CD4-positive, CD25-positive, alpha-beta regulatory T cell (primary cell): ENCODE measurements at regions not wholly inside any gene's neighbourhood (a gene's known extent, or its start where the extent isn't known, plus 50 kb on each side); places are given as distances from the start of the nearest gene placed in this dataset.

Source experiments
- ATAC-seq, 2 donors: fragments of 150-1000 bp; cut with Tn5 transposase; one replicate each; pipeline ENCODE4 v1.10.0; 2021; ENCODE audit warnings: low read depth in 2 of 2, moderate number of reproducible peaks in 2 of 2, moderate library complexity in 1 of 2
- DNase-seq, 3 donors: peaks; one replicate each; pipeline versions ENCODE4 v3.0.0 to v3.0.0-alpha.2; 2012 to 2022; ENCODE audit warnings: mixed read lengths in 1 of 3
- H3K27ac ChIP-seq: one replicate; pipeline ENCODE4 v1.7.0; 2013; ENCODE audit warnings: mild to moderate bottlenecking, low read length; ENCODE audit not compliant: insufficient read depth, poor library complexity, severe bottlenecking
- H3K27me3 ChIP-seq: one replicate; pipeline ENCODE4 v1.7.0; 2013; ENCODE audit warnings: low read length; ENCODE audit not compliant: control insufficient read depth, insufficient read depth
- H3K36me3 ChIP-seq: one replicate; pipeline ENCODE4 v1.7.0; 2013; ENCODE audit warnings: mild to moderate bottlenecking, low read length, moderate library complexity; ENCODE audit not compliant: control insufficient read depth, insufficient read depth
- H3K4me1 ChIP-seq: 2 replicates; pipeline ENCODE4 v1.7.0; 2013; ENCODE audit warnings: mild to moderate bottlenecking, low read length; ENCODE audit not compliant: insufficient read depth, control insufficient read depth, poor library complexity, severe bottlenecking
- H3K4me3 ChIP-seq: one replicate; pipeline ENCODE4 v1.7.0; 2013; ENCODE audit warnings: low read depth, mild to moderate bottlenecking, low read length, moderate library complexity
- H3K9me3 ChIP-seq, 2 experiments: 1 replicate in 1 of 2; 2 replicates in 1 of 2; pipeline ENCODE4 v1.7.0; 2013; ENCODE audit warnings: low read length in 2 of 2, mild to moderate bottlenecking in 1 of 2, moderate library complexity in 1 of 2; ENCODE audit not compliant: control insufficient read depth in 2 of 2
- H3K27ac Mint-ChIP-seq, 3 donors: one replicate each; pipeline ENCODE4 v1.8.0; 2020 to 2022; ENCODE audit warnings: mild to moderate bottlenecking in 3 of 3, mixed read lengths in 3 of 3, moderate library complexity in 2 of 3
- H3K27me3 Mint-ChIP-seq: one replicate; pipeline ENCODE4 v1.8.0; 2022; ENCODE audit warnings: mild to moderate bottlenecking, mixed read lengths
- H3K36me3 Mint-ChIP-seq: one replicate; pipeline ENCODE4 v1.8.0; 2020; ENCODE audit warnings: mixed read lengths
- H3K4me1 Mint-ChIP-seq, 4 donors: one replicate each; pipeline ENCODE4 v1.8.0; 2020 to 2022; ENCODE audit warnings: mixed read lengths in 4 of 4, mild to moderate bottlenecking in 1 of 4
- H3K4me3 Mint-ChIP-seq, 4 donors: one replicate each; pipeline ENCODE4 v1.8.0; 2020 to 2022; ENCODE audit warnings: mild to moderate bottlenecking in 4 of 4, mixed read lengths in 4 of 4, moderate library complexity in 3 of 4
- H3K9me3 Mint-ChIP-seq, 7 donors: one replicate each; pipeline ENCODE4 v1.8.0; 2020 to 2022; ENCODE audit warnings: mixed read lengths in 7 of 7, mild to moderate bottlenecking in 3 of 7, moderate library complexity in 2 of 7

DNA sequence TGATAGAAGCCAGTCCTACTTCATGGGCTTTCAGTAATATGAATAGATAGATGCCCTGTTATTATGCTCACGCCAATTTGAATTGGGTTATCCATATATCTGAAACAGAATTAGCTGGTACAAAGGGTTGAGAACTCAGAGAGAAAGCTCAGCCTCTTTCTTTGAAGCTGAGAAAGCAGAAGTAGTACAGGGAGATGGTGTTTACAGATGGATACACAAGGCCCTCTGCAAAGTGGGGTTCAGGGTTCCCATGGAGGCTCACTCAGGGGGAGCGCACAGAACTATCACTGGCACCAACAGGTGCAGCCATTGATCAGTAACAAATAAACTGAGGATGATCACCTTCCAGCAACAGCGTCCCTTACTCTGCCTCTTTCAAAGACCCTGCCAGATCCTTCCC is 349.7 kb downstream of the ICE1 start:
- peaks cover 14% of the 10 kb centered on the region for H3K27me3 Mint-ChIP-seq
- Histone ChIP-seq H3K4me1 (no peaks in the 10 kb centered on the region), H3K9me3 (no peaks in the 10 kb centered on the region), H3K27ac (no peak overlapping the region), H3K4me3 (no peak overlapping the region), H3K27me3 (no peaks in the 10 kb centered on the region), H3K36me3 (no peaks in the 10 kb centered on the region)
- H3K36me3 Mint-ChIP-seq, result no peaks in the 10 kb centered on the region
- ATAC-seq, result no peak
- H3K4me1 Mint-ChIP-seq, result peaks cover 0 to 1% (median 0%) of the 10 kb centered on the region in 4 donors
- peaks cover 0 to 2% (median 0%) of the 10 kb centered on the region in 7 donors for H3K9me3 Mint-ChIP-seq
- H3K4me3 Mint-ChIP-seq, result no peak overlapping the region
- DNase-seq, result no peak
- no peak overlapping the region for H3K27ac Mint-ChIP-seq

DNA sequence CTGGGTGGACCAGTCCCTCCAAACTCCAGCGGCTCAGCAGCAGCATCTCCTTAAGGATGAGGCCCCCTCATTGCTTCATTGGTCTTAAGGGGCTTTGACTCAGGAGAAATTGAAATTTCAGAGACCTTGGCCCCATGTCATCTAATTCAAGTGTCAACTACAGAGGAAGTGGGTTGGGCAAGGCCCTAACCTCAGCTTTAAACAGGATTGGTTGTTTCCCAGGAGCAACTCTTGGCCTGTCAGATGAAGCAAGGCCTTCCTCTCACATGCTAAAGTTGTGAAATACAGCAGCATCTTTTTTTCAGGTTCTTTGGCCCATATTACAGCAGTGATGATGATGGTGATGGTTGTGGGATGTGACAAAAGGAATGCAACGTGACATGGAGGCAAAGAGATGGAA is 348.3 kb downstream of the ICE1 start:
- Mint-ChIP-seq H3K27me3 (peaks cover 10% of the 10 kb centered on the region), H3K9me3 (peaks cover 0 to 2% (median 0%) of the 10 kb centered on the region in 7 donors), H3K27ac (no peak overlapping the region), H3K4me3 (no peak overlapping the region), H3K4me1 (peaks cover 0 to 1% (median 0%) of the 10 kb centered on the region in 4 donors), H3K36me3 (no peaks in the 10 kb centered on the region)
- Histone ChIP-seq H3K27ac (no peak overlapping the region), H3K9me3 (no peaks in the 10 kb centered on the region), H3K4me1 (no peaks in the 10 kb centered on the region), H3K36me3 (no peaks in the 10 kb centered on the region), H3K27me3 (no peaks in the 10 kb centered on the region), H3K4me3 (no peak overlapping the region)
- ATAC-seq, result no peak
- DNase-seq, result no peak

DNA sequence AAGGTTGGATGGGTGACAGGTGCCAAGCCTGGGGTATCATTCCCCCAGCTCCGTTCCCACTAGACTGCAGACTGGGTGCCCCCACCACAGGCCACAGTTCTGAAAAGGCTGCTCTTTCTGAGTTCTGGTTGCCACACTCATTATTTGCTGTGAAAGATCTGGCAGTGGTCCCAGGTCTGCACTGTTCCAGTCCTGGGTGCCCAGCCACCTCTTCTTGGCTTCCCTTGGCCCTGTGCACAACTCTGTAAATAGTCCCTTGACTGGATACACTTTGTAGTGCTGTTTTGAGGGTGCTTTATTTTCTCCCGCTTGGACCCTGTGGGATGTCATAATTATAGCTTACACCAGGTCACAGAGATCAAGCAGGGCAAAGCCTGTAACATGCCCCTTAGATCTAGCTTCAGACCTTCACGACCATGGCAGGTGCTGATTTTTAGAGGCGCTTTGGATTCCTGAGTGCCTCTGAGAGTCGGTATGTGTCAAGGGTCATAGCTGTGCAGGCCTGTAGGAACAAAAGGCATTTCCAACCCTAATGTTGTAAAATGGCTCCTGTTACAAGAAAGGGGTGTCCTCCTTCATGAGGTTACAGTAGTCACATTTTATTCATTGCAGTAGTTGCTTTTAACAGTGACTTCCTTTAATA is 344.9 kb downstream of the ICE1 start:
- no peak overlapping the region for H3K4me3 Mint-ChIP-seq
- H3K27me3 Mint-ChIP-seq, result no peaks in the 10 kb centered on the region
- peaks cover 1% of the 10 kb centered on the region for H3K27me3 ChIP-seq
- H3K27ac Mint-ChIP-seq, result no peak overlapping the region
- DNase-seq (no peak), ATAC-seq (no peak)
- no peaks in the 10 kb centered on the region for H3K36me3 Mint-ChIP-seq
- H3K36me3 ChIP-seq, result no peaks in the 10 kb centered on the region
- H3K9me3 Mint-ChIP-seq, result peaks cover 0 to 2% (median 0%) of the 10 kb centered on the region in 7 donors
- no peaks in the 10 kb centered on the region for H3K4me1 ChIP-seq
- H3K4me1 Mint-ChIP-seq, result peaks cover 0 to 1% (median 0%) of the 10 kb centered on the region in 4 donors
- H3K4me3 ChIP-seq, result no peak overlapping the region
- H3K27ac ChIP-seq, result no peak overlapping the region
- no peaks in the 10 kb centered on the region for H3K9me3 ChIP-seq

DNA sequence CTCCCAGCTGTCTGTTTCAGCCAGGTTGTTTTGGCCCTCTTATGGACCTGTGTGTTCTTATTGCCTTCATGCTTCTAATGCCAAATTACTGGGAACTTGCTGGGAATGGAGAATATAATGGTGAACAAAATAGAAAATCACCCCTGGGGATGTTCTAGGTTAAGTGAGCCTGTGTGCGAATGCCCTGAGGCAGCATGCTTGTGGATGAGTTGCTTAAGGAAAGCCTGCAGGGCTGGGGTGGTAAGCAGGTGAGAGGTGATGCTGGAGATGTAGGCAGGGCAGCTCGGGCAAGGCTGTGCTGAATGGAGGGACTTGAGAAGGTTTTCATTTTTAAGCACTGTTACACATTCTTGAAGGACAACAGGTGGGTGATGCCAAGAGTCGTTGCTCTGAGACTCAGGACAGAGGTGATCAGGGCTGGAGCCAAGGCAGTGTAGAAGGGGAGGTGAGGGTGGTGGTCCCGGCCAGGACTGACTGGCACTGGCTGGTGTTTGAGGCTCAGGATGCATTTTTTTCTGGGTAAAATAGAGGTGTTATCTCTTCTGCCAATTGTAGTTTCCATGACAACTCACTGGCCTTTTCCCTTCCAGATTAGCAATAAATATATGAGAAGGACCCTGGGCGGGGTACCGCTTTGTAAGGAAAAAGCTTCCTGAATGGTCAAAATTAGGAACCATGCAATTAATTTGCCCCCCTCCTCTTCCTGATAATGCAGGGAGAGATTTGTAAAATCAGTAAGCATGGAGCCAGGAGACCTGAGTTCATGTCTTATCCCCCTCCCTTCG is 342.8 kb downstream of the ICE1 start:
- Histone ChIP-seq H3K9me3 (no peaks in the 10 kb centered on the region), H3K27me3 (peaks cover 1% of the 10 kb centered on the region), H3K4me3 (no peak overlapping the region), H3K4me1 (no peaks in the 10 kb centered on the region), H3K27ac (no peak overlapping the region), H3K36me3 (no peaks in the 10 kb centered on the region)
- DNase-seq, result no peak
- no peak for ATAC-seq
- Mint-ChIP-seq H3K4me1 (peaks cover 0 to 1% (median 0%) of the 10 kb centered on the region in 4 donors), H3K27me3 (no peaks in the 10 kb centered on the region), H3K36me3 (no peaks in the 10 kb centered on the region), H3K4me3 (no peak overlapping the region), H3K9me3 (peaks cover 0 to 2% (median 0%) of the 10 kb centered on the region in 7 donors), H3K27ac (no peak overlapping the region)

DNA sequence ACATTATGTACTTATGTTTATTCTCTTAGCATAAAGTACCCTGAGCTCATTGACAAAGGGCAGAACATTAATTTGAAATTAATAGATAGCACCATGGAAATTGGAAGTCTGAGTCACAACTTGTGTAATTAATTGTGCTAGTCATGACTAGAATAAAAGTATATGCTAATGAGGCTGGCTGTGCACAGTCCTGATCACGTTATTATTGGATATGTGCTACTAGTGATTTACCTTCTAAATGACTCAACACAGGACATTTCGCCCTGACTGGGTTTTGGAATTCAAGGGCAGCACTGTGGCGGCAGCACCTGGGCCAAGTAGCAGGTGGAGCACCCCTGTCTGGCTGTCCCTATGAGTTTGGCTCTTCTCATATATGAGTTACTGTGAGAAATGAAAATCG is 341.8 kb downstream of the ICE1 start:
- H3K9me3 ChIP-seq, result no peaks in the 10 kb centered on the region
- H3K36me3 Mint-ChIP-seq, result no peaks in the 10 kb centered on the region
- DNase-seq (no peak), ATAC-seq (no peak)
- no peaks in the 10 kb centered on the region for H3K4me1 Mint-ChIP-seq
- no peak overlapping the region for H3K27ac ChIP-seq
- no peak overlapping the region for H3K4me3 ChIP-seq
- peaks cover 0 to 2% (median 0%) of the 10 kb centered on the region in 7 donors for H3K9me3 Mint-ChIP-seq
- peaks cover 1% of the 10 kb centered on the region for H3K27me3 ChIP-seq
- no peak overlapping the region for H3K27ac Mint-ChIP-seq
- no peaks in the 10 kb centered on the region for H3K27me3 Mint-ChIP-seq
- H3K4me1 ChIP-seq, result no peaks in the 10 kb centered on the region
- H3K36me3 ChIP-seq, result no peaks in the 10 kb centered on the region
- H3K4me3 Mint-ChIP-seq, result no peak overlapping the region

DNA sequence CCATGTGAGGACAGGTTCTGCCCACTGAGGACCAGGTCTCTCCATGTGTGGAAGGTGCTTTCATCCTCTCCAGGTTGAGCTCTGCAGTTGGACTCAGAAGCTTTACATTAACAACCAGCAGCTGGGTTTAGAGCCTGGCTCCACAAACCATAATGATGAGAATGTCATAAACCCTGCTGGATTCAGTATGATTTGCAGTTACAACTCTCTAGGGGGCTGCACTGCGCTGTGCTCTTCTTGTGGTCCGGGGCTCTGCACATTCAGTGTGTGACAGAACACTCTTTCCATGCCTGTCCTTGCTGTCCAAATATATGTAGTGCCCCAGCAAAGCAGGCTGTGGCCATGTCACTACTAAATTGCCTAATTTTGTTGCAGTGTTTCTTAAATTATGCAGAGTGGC is 334.3 kb downstream of the ICE1 start:
- no peak overlapping the region for H3K27ac ChIP-seq
- no peaks in the 10 kb centered on the region for H3K4me1 ChIP-seq
- no peaks in the 10 kb centered on the region for H3K36me3 ChIP-seq
- Mint-ChIP-seq H3K9me3 (peaks cover 0 to 5% (median 0%) of the 10 kb centered on the region in 7 donors), H3K36me3 (no peaks in the 10 kb centered on the region), H3K27me3 (peaks cover 5% of the 10 kb centered on the region), H3K27ac (no peak overlapping the region), H3K4me1 (peaks cover 0 to 10% (median 3%) of the 10 kb centered on the region in 4 donors), H3K4me3 (peak overlapping the region in 1 of 4 donors; percentile 27)
- no peak for ATAC-seq
- no peak overlapping the region for H3K4me3 ChIP-seq
- H3K27me3 ChIP-seq, result no peaks in the 10 kb centered on the region
- no peaks in the 10 kb centered on the region for H3K9me3 ChIP-seq
- DNase-seq, result no peak

DNA sequence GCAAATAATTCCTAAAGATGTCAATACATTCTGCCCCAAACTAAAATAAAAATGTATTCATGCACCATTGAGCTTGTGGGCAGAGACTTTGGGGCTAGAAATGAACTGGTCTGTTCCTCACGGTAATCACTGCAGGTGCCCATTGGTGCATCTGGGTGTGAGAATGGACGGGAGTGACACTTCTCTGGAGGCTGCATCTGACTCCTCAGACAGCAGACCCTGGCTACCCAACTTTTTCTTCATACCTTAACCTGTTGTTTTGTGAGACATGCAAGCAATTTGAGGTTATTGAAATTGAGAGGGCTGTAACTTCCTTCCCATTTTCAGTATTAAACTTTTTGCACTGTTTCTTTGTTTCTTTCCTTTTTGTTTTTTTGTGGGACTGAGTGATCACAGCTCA is 333.4 kb downstream of the ICE1 start:
- ATAC-seq, result no peak
- Histone ChIP-seq H3K4me3 (no peak overlapping the region), H3K27ac (no peak overlapping the region), H3K27me3 (no peaks in the 10 kb centered on the region), H3K36me3 (no peaks in the 10 kb centered on the region), H3K9me3 (no peaks in the 10 kb centered on the region), H3K4me1 (no peaks in the 10 kb centered on the region)
- Mint-ChIP-seq H3K27me3 (peaks cover 5% of the 10 kb centered on the region), H3K27ac (no peak overlapping the region), H3K4me1 (peaks cover 0 to 19% (median 6%) of the 10 kb centered on the region in 4 donors), H3K4me3 (no peak overlapping the region), H3K9me3 (peaks cover 0 to 5% (median 0%) of the 10 kb centered on the region in 7 donors), H3K36me3 (no peaks in the 10 kb centered on the region)
- no peak for DNase-seq
